T1000 (cell line): ENCODE measurements at regions not wholly inside any gene's neighbourhood (a gene's known extent, or its start where the extent isn't known, plus 50 kb on each side); places are given as distances from the start of the nearest gene placed in this dataset.
"Not testable (repeated sequence)": the region's sequence is repeated elsewhere in the genome, so short reads cannot be mapped to it uniquely, and the experiment has no call there.

Experiments
- DNase-seq: peaks from one replicate; lab custom pipeline; 2025; ENCODE audit warnings: mixed read lengths; lab: John Stamatoyannopoulos, UW

DNA sequence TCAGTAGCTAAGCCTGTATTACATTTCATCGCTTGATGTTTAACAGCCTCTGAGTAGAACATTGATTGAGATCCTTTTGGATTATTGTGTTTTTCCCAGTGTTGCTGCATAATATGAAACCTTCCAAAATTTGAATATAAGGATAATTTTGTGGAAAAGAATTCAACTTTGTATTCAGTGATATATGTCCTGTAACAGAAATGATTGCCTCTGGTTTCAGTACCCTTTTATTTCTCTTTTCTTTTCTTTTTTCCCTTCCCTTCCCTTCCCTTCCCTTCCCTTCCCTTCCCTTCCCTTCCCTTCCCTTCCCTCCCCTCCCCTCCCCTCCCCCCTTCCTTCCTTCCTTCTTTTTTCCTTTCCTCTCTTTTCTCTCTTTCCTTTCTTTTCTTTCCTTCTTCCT is 74.6 kb downstream of the UTRN start:
- no peak for DNase-seq

DNA sequence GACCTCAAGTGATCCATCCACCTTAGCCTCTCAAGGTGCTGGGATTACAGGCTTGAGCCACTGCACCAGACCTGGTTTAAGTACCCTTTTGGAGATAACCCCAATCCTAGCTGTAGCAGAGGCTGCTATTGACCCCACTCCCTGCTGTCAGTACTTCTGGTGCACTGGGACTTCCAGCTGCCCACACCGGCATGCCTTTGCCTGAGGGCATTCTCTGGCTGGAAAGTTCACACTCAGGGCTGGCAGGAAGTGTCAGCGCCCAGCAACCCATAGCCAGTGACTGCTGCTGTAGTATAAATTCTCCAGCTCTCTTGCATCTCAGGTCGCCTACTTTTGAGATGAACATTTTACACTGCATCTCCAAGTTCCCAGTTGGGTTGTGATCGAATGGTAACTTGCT is 75.3 kb downstream of the UTRN start:
- no peak for DNase-seq

DNA sequence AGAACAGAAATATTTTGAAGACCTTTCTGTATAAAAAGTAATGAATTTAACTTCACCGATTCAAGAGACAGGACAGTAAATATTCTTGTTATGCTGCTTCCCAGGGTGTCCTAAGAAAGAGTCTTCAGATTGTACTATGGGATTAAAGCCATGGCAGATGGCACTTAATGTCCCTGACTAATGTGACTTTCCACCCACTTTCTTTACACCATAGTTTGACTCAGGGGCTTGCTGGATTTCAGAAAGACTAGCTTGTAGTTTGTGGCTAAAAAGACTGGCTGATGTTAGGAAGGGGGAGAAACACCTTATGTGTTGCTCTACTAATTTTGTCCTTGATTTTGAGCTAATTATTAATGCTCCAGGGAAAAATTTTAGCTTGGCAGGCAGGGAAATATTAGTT is 75.9 kb downstream of the UTRN start:
- no peak for DNase-seq

DNA sequence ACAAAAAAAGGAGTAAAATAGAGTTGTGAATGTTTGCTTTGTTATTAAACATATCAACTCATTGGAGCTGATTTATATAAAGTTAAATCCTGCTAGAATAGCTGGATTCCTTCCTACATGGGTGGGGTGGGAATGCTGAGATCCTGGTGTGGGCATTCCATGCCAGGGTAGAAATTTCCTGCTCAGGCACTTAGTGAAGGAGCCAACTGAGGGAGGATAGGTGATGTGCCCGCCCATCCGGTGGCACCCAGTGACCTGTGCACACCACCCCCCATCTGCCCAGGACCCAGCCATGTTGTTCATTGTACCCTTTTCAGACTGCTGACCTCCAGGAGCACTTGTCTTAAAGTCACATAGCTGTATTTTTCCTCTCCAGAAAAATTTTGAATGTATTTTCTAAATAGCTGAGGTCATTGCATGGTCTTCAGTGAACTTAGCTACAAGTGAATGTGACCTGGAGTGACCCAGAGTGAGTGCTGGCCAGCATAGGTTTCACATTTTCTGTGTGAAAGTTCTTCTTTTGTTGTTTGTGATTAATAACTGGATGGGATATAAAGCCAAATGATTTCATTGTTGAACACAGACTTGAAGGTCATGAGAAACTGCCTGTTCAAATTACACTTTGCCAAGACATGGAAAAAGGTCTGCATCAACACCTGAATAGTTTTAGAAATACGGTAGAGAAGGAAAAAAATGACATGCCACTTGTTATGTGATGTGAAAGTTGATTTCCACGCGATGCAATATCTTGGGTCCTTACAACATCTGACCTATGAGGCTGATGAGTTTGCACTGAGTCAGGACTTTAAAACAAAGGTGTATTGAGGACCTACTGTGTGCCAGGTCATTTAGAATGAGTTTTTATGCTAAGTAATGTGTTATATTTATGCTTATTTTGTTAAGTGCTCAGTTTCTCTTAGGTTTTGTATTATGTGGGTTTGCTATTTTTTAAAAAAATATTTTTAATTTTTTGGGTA is 77.2 kb downstream of the UTRN start:
- DNase-seq: no peak

DNA sequence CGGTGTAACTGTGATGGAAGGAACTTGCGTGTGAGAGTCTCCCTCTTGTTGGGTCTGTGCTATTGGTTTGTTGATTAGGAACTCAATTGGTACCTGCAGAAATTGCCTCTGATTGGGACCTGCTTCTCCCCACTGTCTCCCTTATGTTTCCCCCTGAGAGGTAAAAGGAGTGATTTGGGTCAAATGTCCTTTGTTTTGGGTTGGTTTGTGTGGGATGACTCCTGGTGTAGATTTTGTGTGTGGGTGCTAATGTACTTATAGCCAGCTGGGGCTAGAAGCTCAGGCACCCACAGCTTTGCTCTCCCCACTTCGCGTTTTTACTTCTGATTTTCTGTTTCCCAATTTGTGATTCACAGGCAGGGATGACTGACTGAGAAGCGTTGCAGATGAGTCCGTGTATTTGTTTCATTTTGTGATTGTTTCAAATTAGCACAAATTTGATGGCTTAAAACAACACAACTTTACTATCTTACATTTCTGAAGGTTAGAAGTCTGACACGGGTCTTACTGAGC is 79.1 kb downstream of the UTRN start:
- DNase-seq: no peak

DNA sequence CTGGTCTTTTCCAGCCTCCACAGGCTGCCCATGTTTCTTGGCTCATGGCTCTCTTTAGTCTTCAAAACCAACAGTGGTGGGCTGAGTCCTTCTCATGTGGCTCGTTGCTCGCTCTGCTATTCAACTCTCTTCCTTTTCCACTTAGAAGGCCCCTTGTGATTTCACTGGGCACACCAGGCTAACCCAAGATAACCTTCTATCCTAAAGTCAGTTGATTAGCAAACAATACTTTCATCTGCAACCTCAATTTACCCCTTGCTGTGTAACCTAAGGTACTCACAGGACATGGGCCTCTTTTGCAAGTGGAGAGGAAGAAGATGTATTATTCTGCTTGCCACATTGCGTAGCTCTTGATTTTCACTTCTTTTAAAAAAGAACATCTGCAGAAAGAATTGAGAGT is 79.6 kb downstream of the UTRN start:
- no peak for DNase-seq

DNA sequence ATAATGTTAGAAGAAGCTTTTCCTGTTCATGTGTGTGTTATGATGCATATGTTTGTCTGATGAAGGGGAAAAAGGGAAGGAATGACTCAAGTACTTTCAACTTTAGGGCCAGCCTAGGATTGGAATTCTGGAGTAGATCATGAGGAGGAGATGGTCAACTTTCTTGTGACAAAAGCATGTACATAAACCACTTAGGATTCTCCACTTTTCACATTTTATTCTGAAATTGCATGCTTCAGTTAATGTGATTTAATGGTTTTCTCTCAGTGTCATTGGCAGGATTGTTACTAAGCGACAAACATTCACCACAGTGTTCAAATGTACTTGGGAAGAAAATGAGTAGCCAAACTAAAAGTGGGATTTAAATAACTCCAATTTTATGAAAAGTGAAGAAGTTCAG is 80.1 kb downstream of the UTRN start:
- no peak for DNase-seq

DNA sequence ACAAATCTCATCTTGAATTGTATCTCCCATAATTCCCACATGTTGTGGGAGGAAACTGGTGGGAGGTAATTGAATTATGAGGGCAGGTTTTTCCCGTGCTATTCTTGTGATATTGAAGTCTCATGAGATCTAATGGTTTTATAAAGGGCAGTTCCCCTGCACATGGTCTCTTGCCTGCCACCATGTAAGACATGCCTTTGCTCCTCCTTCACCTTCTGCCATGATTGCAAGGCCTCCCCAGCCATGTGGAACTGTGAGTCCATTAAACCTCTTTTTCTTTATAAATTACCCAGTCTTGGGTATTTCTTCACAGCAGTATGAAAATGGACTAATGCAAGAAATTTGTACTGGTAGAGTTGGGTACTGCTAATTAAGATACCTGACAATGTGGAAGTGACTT is 84.6 kb downstream of the UTRN start:
- not testable (repeated sequence) for DNase-seq

DNA sequence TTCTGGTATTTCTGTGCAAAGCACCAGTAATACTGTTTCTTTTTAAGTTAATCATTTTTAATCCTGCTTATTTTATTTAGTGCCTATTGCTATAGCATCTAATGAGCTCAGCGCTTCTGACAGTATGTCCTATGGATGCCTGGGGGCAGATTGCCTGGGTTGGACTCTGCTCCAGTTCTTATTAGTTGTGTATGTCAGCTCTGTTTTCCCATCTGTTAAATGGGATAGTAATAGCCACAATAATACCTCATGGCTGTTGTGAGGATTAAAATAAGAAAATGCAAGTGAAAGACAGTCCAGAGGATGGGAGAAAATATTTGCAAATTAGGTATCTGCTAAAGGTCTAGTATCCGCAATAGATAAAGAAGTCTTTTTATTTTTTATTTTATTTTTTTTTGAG is 87.0 kb downstream of the UTRN start:
- no peak for DNase-seq

DNA sequence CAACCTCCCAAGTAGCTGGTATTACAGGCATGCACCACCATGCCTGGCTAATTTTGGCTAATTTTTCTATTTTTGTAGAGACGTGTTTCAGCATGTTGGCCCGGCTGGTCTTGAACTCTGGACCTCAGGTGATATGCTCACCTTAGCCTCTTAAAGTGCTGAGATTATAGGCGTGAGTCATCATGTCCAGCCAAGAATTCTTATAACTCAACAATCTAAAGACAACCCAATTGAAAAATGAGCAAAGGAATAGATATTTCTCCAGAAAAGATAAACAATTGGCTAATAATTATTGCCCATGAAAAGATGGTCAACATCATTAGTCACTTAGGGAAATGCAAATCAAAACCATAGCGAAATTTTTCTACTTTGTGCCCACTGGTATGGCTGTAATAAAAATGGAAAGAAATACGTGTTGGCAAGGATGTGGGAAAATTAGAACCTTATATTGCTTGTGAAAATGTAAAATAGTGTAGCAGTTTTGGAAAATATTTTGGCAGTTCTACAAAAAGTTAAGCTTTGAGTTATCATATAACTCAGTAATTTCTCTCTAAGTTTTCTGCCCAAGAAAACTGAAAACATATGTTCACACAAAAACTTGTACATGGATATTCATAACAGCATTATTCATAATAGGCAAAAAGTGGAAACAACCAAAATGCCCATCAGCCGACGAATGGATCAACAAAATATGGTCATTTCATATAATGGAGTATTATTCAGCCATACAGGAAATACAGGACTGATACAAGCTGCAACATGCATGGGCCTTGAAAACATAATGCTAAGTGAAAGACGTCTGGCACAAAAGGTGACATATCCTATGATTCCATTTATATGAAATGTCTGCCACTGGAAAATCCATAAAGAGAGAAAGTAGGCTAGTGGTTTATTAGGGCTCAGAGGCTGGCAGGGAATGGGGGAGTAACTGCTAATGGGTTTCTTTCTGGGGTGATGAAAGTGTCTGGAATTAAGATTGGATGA is 87.8 kb downstream of the UTRN start:
- DNase-seq: no peak

DNA sequence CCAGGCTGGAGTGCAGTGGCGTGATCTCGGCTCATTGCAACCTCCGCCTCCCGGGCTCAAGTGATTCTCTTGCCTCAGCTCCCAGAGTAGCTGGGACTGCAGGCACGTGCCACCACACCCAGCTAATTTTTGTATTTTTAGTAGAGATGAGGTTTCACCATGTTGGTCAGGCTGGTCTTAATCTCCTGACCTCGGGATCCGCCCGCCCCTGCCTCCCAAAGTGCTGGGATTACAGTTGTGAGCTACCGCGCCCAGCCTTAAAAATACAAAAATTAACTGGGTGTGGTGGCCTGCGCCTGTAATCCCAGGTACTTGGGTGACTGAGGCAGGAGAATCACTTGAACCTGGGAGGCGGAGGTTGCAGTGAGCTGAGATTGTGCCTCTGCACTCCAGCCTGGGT is 89.4 kb downstream of the UTRN start:
- not testable (repeated sequence) for DNase-seq

DNA sequence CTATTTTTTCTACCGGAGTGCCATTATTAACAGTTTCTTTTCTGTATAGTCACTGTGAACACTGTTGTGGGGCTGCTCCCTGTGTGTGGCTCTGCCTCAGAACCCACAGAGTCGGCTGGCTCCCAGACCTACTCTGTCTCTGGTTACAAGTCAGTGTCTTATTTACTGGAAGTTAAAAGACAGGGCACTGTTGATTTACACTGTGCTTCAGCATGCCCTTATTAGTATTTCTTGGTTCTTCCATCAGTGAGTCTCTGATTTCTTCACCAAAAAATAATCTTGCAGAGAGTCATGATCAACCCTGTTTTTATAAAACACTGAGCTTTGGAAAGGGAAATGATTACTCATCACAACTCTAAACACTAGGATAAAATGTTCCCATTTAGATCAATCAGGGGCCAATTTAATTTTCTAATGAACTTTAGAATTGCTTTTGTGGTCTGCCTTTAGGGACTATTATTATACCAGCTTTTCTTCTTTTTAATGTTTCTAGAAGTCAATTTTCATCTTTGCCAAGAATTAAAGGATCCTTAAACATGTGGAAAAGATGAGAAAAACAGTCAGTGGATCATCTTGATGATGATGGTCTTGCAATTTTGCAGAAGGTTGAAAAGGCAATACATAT is 92.6 kb downstream of the UTRN start:
- no peak for DNase-seq

DNA sequence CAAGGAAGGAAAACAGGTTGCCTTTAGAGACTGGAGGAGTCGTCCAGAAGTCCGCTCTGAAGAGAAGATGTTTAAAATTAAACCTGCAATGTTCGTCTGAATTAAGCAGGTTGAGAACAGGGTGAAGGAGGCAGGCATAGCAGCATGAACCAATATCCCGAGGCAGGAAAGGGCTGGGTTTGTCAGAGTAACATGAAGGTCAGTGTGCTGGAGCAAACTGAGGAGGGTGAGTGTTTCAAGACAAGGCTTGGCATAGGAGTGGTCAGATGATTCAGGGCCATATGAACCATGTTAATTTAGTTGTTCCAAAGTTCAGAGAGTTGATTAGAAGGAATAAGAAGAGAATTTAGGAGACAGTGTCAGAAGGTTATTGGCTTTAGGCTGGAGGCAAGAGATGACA is 93.3 kb downstream of the UTRN start:
- DNase-seq: no peak

DNA sequence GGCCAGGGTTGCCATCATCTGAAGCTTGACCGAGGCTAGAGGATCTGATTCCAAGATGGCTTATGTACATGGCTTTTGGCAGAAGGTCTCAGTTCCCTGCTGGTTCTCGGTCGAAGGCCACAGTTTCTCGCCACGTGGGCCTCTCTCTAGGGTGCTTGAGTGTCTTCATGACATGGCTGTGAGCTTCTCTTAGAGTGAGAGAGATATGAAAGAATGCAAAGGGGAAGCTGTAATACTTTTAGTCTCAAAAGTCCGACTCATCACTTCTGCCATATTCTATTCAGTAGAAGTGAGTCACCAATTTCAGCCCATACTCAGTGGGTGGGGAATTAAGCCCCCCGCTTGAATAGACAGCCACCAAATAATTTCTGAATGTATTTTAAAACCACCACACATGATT is 94.2 kb downstream of the UTRN start:
- no peak for DNase-seq

DNA sequence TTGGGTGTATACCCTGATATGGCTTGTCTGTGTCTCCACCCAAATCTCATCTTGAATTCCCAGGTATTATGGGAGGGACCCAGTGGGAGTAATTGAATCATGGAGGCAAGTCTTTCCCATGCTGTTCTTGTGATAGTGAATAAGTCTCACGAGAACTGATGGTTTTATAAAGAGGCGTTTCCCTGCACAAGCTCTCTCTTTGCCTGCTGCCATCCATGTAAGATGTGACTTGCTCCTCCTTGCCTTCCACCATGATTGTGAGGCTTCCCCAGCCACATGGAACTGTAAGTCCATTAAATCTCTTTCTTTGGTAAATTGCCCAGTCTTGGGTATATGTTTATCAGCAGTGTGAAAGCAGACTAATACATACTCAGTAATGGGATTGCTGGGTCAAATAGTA is 96.4 kb downstream of the UTRN start:
- not testable (repeated sequence) for DNase-seq

DNA sequence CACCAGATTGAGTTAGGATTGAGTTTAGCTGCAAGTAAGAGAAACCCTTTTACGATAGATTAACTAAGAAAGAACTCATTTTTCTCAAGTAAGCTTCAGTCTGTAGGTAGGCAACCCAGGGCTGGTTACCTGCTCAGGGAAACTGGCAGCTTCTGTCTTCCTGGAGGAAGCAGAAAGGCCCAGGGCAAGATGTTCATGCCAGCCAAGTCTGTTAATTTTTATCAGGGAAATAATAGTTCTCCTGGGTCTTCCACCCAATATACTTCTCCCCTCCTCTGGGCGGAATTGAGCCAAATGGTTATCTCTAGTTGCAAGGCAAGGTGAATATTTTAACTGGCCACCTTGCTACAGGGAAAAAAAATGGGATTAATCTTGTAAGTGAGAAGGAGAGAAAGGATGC is 98.2 kb downstream of the UTRN start:
- DNase-seq: no peak

DNA sequence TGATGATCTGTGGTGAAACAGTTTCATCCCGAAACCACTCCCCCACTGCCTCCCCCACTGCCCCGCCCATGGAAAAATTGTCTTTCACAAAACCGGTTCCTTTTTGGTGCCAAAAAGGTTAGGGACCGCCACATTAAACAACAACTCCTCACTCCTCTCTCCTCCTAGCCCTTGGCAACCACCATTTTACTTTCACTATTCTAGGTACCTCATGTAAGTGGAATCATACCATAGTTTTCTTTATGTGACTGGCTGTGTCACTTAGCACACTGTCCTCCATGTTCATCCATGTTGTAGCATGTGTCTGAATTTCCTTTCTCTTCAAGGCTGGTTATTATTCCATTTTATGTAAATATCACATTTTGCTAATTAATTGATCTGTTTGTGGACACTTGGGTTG is 99.3 kb downstream of the UTRN start:
- no peak for DNase-seq

DNA sequence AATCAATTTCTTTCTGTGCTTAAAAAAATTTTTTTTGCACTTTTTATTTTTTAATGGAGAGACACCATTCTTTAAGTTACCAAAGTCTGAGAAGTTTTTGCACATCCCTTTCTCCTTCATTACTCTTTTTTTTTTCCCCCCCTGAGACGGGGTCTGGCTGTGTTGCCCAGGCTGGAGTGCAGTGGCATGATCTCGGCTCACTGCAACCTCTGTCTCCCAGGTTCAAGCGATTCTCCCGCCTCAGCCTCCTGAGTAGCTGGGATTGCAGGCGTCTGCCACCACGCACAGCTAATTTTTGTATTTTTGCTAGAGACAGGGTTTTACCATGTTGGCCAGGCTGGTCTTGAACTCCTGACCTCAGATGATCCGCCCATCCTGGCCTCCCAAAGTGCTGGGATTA is 104.3 kb downstream of the UTRN start:
- not testable (repeated sequence) for DNase-seq

DNA sequence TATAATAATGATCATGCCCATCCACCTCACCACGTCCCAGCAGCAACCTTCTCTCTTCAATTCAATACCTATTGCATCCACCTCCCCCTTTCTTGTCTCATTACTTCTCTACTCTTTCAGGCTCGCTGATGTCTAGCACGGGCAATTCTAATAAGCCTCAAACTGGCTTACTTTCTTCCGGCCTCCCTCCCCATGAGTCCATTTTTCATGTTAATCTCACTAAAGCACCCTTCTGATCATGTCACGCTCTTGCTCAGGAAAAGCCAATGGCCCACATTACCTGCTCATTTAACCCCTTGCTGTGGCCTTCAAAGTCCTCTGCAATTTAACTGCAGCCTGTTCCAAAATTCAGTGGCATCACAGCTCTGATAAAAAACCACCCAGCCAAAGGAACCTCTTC is 105.1 kb downstream of the UTRN start:
- no peak for DNase-seq

DNA sequence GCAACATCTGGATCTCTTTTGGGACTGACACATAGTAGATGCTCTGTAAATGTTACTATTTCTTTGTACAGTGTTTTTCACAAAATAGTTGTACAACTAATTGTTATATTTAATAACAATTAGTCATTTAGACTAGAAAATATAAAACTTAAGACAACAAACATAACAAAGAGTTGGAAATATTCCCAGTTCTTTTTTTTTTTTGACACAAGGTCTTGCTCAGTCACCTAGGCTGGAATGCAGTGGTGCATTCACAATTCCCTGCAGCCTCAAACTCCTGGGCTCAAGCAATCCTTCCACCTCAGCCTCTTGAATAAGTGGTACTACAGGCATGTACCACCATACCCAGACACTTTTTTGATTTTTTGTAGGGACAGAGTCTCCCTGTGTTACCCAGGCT is 105.8 kb downstream of the UTRN start:
- DNase-seq: no peak

DNA sequence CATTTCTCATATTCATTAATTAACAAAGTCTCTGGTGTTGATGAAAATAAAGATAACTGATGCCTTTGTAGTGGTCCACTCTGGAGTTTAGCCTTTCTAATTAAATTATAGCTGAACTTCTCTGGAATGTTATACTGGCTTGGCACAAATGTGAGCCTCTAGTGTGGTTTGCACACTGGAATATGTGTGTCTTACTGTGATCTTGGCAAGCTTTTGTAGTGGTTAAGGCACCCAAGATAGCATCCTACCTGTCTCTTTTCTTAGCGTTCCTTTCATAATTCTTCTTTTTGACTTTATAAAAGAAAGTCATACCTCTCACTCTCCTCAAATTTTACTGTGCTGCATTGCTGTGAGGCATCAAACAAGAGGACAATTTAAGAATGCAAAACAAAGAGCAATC is 107.4 kb downstream of the UTRN start:
- no peak for DNase-seq

DNA sequence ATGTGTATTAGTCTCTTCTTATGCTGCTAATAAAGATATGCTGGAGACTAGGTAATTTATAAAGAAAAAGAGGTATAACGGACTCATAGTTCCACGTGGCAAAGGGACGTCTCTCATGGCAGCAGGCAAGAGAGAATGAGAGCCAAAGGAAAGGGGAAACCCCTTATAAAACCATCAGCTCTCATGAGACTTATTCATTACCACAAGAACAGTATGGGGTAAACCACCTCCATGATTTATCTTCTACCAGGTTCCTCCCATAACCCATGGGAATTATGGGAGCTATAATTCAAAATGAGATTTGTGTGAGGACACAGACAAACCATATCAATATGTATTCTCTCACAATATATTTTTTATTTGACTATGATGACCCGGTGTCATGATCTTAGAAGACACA is 109.1 kb downstream of the UTRN start:
- no peak for DNase-seq
